ENCODE measurements at regions not wholly inside any gene's neighbourhood (a gene's known extent, or its start where the extent isn't known, plus 50 kb on each side); places are given as distances from the start of the nearest gene placed in this dataset.
"Not testable (repeated sequence)": the region's sequence is repeated elsewhere in the genome, so short reads cannot be mapped to it uniquely, and the experiment has no call there.

GRCh38 chr7:68714135-68714534 is 884.1 kb upstream of the AUTS2 start:
- H3K79me1 ChIP-seq (replicated peaks; ENCODE audit: low read length, poor library complexity, severe bottlenecking); H2AFZ ChIP-seq (ENCODE audit: low read depth, low read length): not testable (repeated sequence)
- 85% methylated on average over 1 of the region's 1 CpG for WGBS

GRCh38 chr7:68715907-68716306 is 882.4 kb upstream of the AUTS2 start:
- no peak overlapping the region for H3K23ac ChIP-seq (ENCODE audit: low read length in 2 of 2)
- no peak overlapping the region for H3K9ac ChIP-seq (ENCODE audit: low read length)
- no peak for DNase-seq
- H4K91ac ChIP-seq (ENCODE audit: low read length), result no peak overlapping the region
- H2BK12ac ChIP-seq (ENCODE audit: low read length in 2 of 2), result no peak overlapping the region
- no peaks in the 10 kb centered on the region for H3K4me1 ChIP-seq (ENCODE audit: control insufficient read depth, insufficient read depth, low read depth, low read length)
- no peak overlapping the region for H3K18ac ChIP-seq (ENCODE audit: low read depth in 1 of 2, low read length in 2 of 2)
- H3K4ac ChIP-seq (ENCODE audit: low read depth in 1 of 2, low read length in 2 of 2), result no peak overlapping the region
- no peaks in the 10 kb centered on the region for H3K9me3 ChIP-seq (ENCODE audit: control insufficient read depth, low read length)
- no peak overlapping the region for H3K27ac ChIP-seq (ENCODE audit: low read length, poor library complexity, severe bottlenecking)
- no peak overlapping the region for H2BK15ac ChIP-seq (ENCODE audit: low read depth, poor library complexity, severe bottlenecking)
- H3K79me1 ChIP-seq (replicated peaks; ENCODE audit: low read length, poor library complexity, severe bottlenecking), result no peaks in the 10 kb centered on the region
- no peak overlapping the region for H3K4me3 ChIP-seq (ENCODE audit: insufficient read depth in 1 of 2, low read depth in 1 of 2, low read length in 2 of 2)
- no peak overlapping the region for H3K4me2 ChIP-seq (ENCODE audit: low read length, poor library complexity, severe bottlenecking)
- H3K36me3 ChIP-seq (ENCODE audit: control insufficient read depth in 1 of 2, insufficient read depth in 2 of 2, low read depth in 1 of 2, low read length in 2 of 2), result no peaks in the 10 kb centered on the region
- WGBS, result 84% methylated on average over 4 of the region's 4 CpGs
- no peak overlapping the region for H3K14ac ChIP-seq (ENCODE audit: low read length in 2 of 2)
- no peak overlapping the region for H4K8ac ChIP-seq (ENCODE audit: low read length)
- no peak overlapping the region for H2AFZ ChIP-seq (ENCODE audit: low read depth, low read length)
- H2BK5ac ChIP-seq (ENCODE audit: low read depth, low read length, poor library complexity, severe bottlenecking), result no peak overlapping the region
- H3K27me3 ChIP-seq (ENCODE audit: control insufficient read depth in 1 of 2, insufficient read depth in 1 of 2, low read length in 2 of 2), result peaks cover 0 to 22% of the 10 kb centered on the region in 2 experiments
- H2AK5ac ChIP-seq (ENCODE audit: low read length, severe bottlenecking), result no peak overlapping the region
- no peak overlapping the region for H2BK120ac ChIP-seq (ENCODE audit: low read depth, low read length)

More at GRCh38 chr7:68714135-68714534, 884.1 kb upstream of the AUTS2 start:
- DNase-seq; H3K4me2 ChIP-seq (ENCODE audit: low read length, poor library complexity, severe bottlenecking); H4K91ac ChIP-seq (ENCODE audit: low read length); H2BK15ac ChIP-seq (ENCODE audit: low read depth, poor library complexity, severe bottlenecking); H4K8ac ChIP-seq (ENCODE audit: low read length); H3K4ac ChIP-seq (ENCODE audit: low read depth in 1 of 2, low read length in 2 of 2); H3K4me1 ChIP-seq (ENCODE audit: control insufficient read depth, insufficient read depth, low read depth, low read length); H2BK12ac ChIP-seq (ENCODE audit: low read length in 2 of 2); H3K18ac ChIP-seq (ENCODE audit: low read depth in 1 of 2, low read length in 2 of 2); H2BK5ac ChIP-seq (ENCODE audit: low read depth, low read length, poor library complexity, severe bottlenecking); H3K9me3 ChIP-seq (ENCODE audit: control insufficient read depth, low read length); H3K27ac ChIP-seq (ENCODE audit: low read length, poor library complexity, severe bottlenecking); H3K36me3 ChIP-seq (ENCODE audit: control insufficient read depth in 1 of 2, insufficient read depth in 2 of 2, low read depth in 1 of 2, low read length in 2 of 2); H3K9ac ChIP-seq (ENCODE audit: low read length); H3K14ac ChIP-seq (ENCODE audit: low read length in 2 of 2); H3K4me3 ChIP-seq (ENCODE audit: insufficient read depth in 1 of 2, low read depth in 1 of 2, low read length in 2 of 2); H2BK120ac ChIP-seq (ENCODE audit: low read depth, low read length); H3K23ac ChIP-seq (ENCODE audit: low read length in 2 of 2); H2AK5ac ChIP-seq (ENCODE audit: low read length, severe bottlenecking): not testable (repeated sequence)
- H3K27me3 ChIP-seq (ENCODE audit: control insufficient read depth in 1 of 2, insufficient read depth in 1 of 2, low read length in 2 of 2), result peaks cover 0 to 19% of the 10 kb centered on the region in 2 experiments

GRCh38 chr7:68717176-68717575 is 881.1 kb upstream of the AUTS2 start:
- WGBS, result 86% methylated on average over 1 of the region's 1 CpG
- H3K4ac ChIP-seq (ENCODE audit: low read depth in 1 of 2, low read length in 2 of 2), result no peak overlapping the region
- H2AFZ ChIP-seq (ENCODE audit: low read depth, low read length), result no peak overlapping the region
- H3K18ac ChIP-seq (ENCODE audit: low read depth in 1 of 2, low read length in 2 of 2), result no peak overlapping the region
- no peak overlapping the region for H3K9ac ChIP-seq (ENCODE audit: low read length)
- H3K4me2 ChIP-seq (ENCODE audit: low read length, poor library complexity, severe bottlenecking), result no peak overlapping the region
- no peak overlapping the region for H3K14ac ChIP-seq (ENCODE audit: low read length in 2 of 2)
- no peaks in the 10 kb centered on the region for H3K79me1 ChIP-seq (replicated peaks; ENCODE audit: low read length, poor library complexity, severe bottlenecking)
- H3K23ac ChIP-seq (ENCODE audit: low read length in 2 of 2), result no peak overlapping the region
- no peak overlapping the region for H2BK5ac ChIP-seq (ENCODE audit: low read depth, low read length, poor library complexity, severe bottlenecking)
- no peak overlapping the region for H2BK15ac ChIP-seq (ENCODE audit: low read depth, poor library complexity, severe bottlenecking)
- no peak overlapping the region for H3K4me3 ChIP-seq (ENCODE audit: insufficient read depth in 1 of 2, low read depth in 1 of 2, low read length in 2 of 2)
- no peak overlapping the region for H2BK120ac ChIP-seq (ENCODE audit: low read depth, low read length)
- H4K8ac ChIP-seq (ENCODE audit: low read length), result no peak overlapping the region
- DNase-seq, result no peak
- H4K91ac ChIP-seq (ENCODE audit: low read length), result no peak overlapping the region
- peaks cover 0 to 22% of the 10 kb centered on the region in 2 experiments for H3K27me3 ChIP-seq (ENCODE audit: control insufficient read depth in 1 of 2, insufficient read depth in 1 of 2, low read length in 2 of 2)
- H3K9me3 ChIP-seq (ENCODE audit: control insufficient read depth, low read length), result no peaks in the 10 kb centered on the region
- H2AK5ac ChIP-seq (ENCODE audit: low read length, severe bottlenecking), result no peak overlapping the region
- H3K27ac ChIP-seq (ENCODE audit: low read length, poor library complexity, severe bottlenecking), result no peak overlapping the region
- no peaks in the 10 kb centered on the region for H3K4me1 ChIP-seq (ENCODE audit: control insufficient read depth, insufficient read depth, low read depth, low read length)
- no peaks in the 10 kb centered on the region for H3K36me3 ChIP-seq (ENCODE audit: control insufficient read depth in 1 of 2, insufficient read depth in 2 of 2, low read depth in 1 of 2, low read length in 2 of 2)
- H2BK12ac ChIP-seq (ENCODE audit: low read length in 2 of 2), result no peak overlapping the region

- H4K8ac ChIP-seq (ENCODE audit: low read length), result no peak overlapping the region
- H3K14ac ChIP-seq (ENCODE audit: low read length in 2 of 2), result no peak overlapping the region
- no peak overlapping the region for H3K4me2 ChIP-seq (ENCODE audit: low read length, poor library complexity, severe bottlenecking)
- WGBS, result no CpG with 5 or more reads among the region's 1 CpG
- H2BK12ac ChIP-seq (ENCODE audit: low read length in 2 of 2), result no peak overlapping the region
- peaks cover 0 to 22% of the 10 kb centered on the region in 2 experiments for H3K27me3 ChIP-seq (ENCODE audit: control insufficient read depth in 1 of 2, insufficient read depth in 1 of 2, low read length in 2 of 2)
- no peak overlapping the region for H4K91ac ChIP-seq (ENCODE audit: low read length)
- no peak overlapping the region for H2BK15ac ChIP-seq (ENCODE audit: low read depth, poor library complexity, severe bottlenecking)
- no peaks in the 10 kb centered on the region for H3K79me1 ChIP-seq (replicated peaks; ENCODE audit: low read length, poor library complexity, severe bottlenecking)
- H3K4me1 ChIP-seq (ENCODE audit: control insufficient read depth, insufficient read depth, low read depth, low read length), result no peaks in the 10 kb centered on the region
- H3K4me3 ChIP-seq (ENCODE audit: insufficient read depth in 1 of 2, low read depth in 1 of 2, low read length in 2 of 2), result no peak overlapping the region
- H3K4ac ChIP-seq (ENCODE audit: low read depth in 1 of 2, low read length in 2 of 2), result no peak overlapping the region
- H3K18ac ChIP-seq (ENCODE audit: low read depth in 1 of 2, low read length in 2 of 2), result no peak overlapping the region
- H3K23ac ChIP-seq (ENCODE audit: low read length in 2 of 2), result no peak overlapping the region
- no peak overlapping the region for H2AK5ac ChIP-seq (ENCODE audit: low read length, severe bottlenecking)
- DNase-seq, result no peak
- H2AFZ ChIP-seq (ENCODE audit: low read depth, low read length), result no peak overlapping the region
- H2BK120ac ChIP-seq (ENCODE audit: low read depth, low read length), result no peak overlapping the region
- no peak overlapping the region for H3K27ac ChIP-seq (ENCODE audit: low read length, poor library complexity, severe bottlenecking)
- H3K9ac ChIP-seq (ENCODE audit: low read length), result no peak overlapping the region
- H3K36me3 ChIP-seq (ENCODE audit: control insufficient read depth in 1 of 2, insufficient read depth in 2 of 2, low read depth in 1 of 2, low read length in 2 of 2), result no peaks in the 10 kb centered on the region
- H3K9me3 ChIP-seq (ENCODE audit: control insufficient read depth, low read length), result no peaks in the 10 kb centered on the region
- H2BK5ac ChIP-seq (ENCODE audit: low read depth, low read length, poor library complexity, severe bottlenecking), result no peak overlapping the region
Measured at GRCh38 chr7:68718097-68718551, 880.2 kb upstream of the AUTS2 start.
